Body of pancreas (tissue), 4 donors: ENCODE measurements at regions not wholly inside any gene's neighbourhood (a gene's known extent, or its start where the extent isn't known, plus 50 kb on each side); places are given as distances from the start of the nearest gene placed in this dataset.

Experiments used
- ATAC-seq: fragments of 150-250 bp; one replicate; pipeline ENCODE4 v1.9.1; 2016
- DNase-seq, 4 donors: peaks; one replicate each; pipeline ENCODE4 v3.0.0-alpha.2; 2019
- H3K27ac ChIP-seq, 4 donors: fragments of 200-600 bp; sonication (generic); 1 replicate in 3 of 4; 2 replicates in 1 of 4; pipeline versions ENCODE4 v1.5.1 to v1.6.1; 2016 to 2019; ENCODE audit warnings: mild to moderate bottlenecking in 1 of 4, mixed read lengths in 1 of 4, moderate library complexity in 1 of 4
- H3K27me3 ChIP-seq, 2 donors: fragments of 200-600 bp; sonication (generic); one replicate each; pipeline ENCODE4 v1.6.0; 2016; ENCODE audit warnings: mild to moderate bottlenecking in 1 of 2
- H3K36me3 ChIP-seq, 2 donors: fragments of 200-600 bp; sonication (generic); replicated peaks in 1 of 2; 2 replicates each; pipeline ENCODE4 v1.5.1; 2016; ENCODE audit warnings: low read depth in 2 of 2; ENCODE audit not compliant: insufficient read depth in 1 of 2
- H3K4me1 ChIP-seq: fragments of 200-600 bp; sonication (generic); one replicate; pipeline ENCODE4 v1.6.0; 2016
- H3K4me3 ChIP-seq, 2 donors: fragments of 200-600 bp; sonication (generic); 1 replicate in 1 of 2; 2 replicates in 1 of 2; pipeline ENCODE4 v1.5.1; 2016 to 2019
- H3K9me3 ChIP-seq, 3 donors: fragments of 200-600 bp; sonication (generic); 1 replicate in 2 of 3; 2 replicates in 1 of 3; pipeline ENCODE4 v1.5.1; 2016
- CTCF ChIP-seq, 7 experiments: fragments of 450-650 bp in 4 of 7; fragments of 200-600 bp in 3 of 7; sonication (generic) in 3 of 7; IDR thresholded peaks; one replicate each; pipeline ENCODE4 v1.5.1; 2016 to 2019; ENCODE audit warnings: antibody characterized with exemption in 7 of 7
- POLR2A ChIP-seq, 3 donors: fragments of 450-650 bp; IDR thresholded peaks; one replicate each; pipeline ENCODE4 v1.6.1; 2016; ENCODE audit warnings: antibody characterized with exemption in 3 of 3, mild to moderate bottlenecking in 2 of 3
- WGBS, 2 donors: methylation state at CpG; one replicate each; pipeline ENCODE4 v1.1.5; 2017; 5-methylcytosine and 5-hydroxymethylcytosine counted together
- intact Hi-C: fragments of 100-400 bp; cut with DNase I; formaldehyde crosslinking; loops from one replicate; pipeline ENCODE4 v1.15.1; 2023

- H3K4me3 ChIP-seq: no peak overlapping the region
- 62 to 72% methylated on average over 6 to 10 of the region's 10 CpGs for WGBS, 2 donors
- no peak for DNase-seq
- H3K27me3 ChIP-seq: no peaks in the 10 kb centered on the region
- ATAC-seq: no peak
- no peak overlapping the region for H3K27ac ChIP-seq
- no peak for TF ChIP-seq POLR2A (IDR thresholded peaks at IDR 0.05)
- TF ChIP-seq CTCF (IDR thresholded peaks at IDR 0.05): no peak
- no peaks in the 10 kb centered on the region for H3K36me3 ChIP-seq
- no peaks in the 10 kb centered on the region for H3K4me1 ChIP-seq
- no peaks in the 10 kb centered on the region for H3K9me3 ChIP-seq
- intact Hi-C loops: no loop called here
Measured at GRCh38 chr12:111256629-111257434, 112.1 kb downstream of the PHETA1 start.

DNA sequence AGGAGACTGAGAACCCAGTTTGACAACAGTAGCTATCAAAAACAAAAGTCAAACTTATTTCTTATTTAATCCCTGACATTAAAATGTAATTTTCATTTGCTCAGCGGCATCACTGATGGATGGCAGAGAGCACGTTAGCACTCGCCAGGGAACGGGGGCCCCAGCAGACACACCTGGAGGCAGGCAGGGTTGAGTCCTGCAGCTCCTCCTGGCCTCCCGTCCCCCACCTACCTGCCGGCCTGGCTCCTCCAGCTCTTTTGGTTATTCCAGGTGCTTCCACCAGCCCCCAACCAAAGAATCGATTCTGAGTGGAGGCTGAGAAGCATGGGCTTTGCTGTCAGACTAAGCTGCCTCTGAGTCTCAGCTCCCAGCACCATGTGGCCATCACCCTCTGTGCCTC, 113.6 kb downstream of the PHETA1 start:
- ATAC-seq (no peak), DNase-seq (no peak)
- Histone ChIP-seq H3K4me3 (no peak overlapping the region), H3K27me3 (no peaks in the 10 kb centered on the region), H3K36me3 (no peaks in the 10 kb centered on the region), H3K27ac (no peak overlapping the region), H3K9me3 (no peaks in the 10 kb centered on the region), H3K4me1 (no peaks in the 10 kb centered on the region)
- intact Hi-C loops: no loop called here
- 56 to 70% methylated on average over 2 to 7 of the region's 7 CpGs for WGBS, 2 donors
- no peak for TF ChIP-seq CTCF (IDR thresholded peaks at IDR 0.05)

- Histone ChIP-seq H3K27ac (no peak overlapping the region), H3K36me3 (no peaks in the 10 kb centered on the region), H3K4me3 (no peak overlapping the region), H3K9me3 (no peaks in the 10 kb centered on the region), H3K4me1 (no peaks in the 10 kb centered on the region), H3K27me3 (no peaks in the 10 kb centered on the region)
- DNase-seq (no peak), ATAC-seq (no peak)
- intact Hi-C loops: no loop called here
- WGBS, 2 donors: 63 to 78% methylated on average over 3 of the region's 3 CpGs
- TF ChIP-seq CTCF (IDR thresholded peaks at IDR 0.05): no peak
- TF ChIP-seq POLR2A (IDR thresholded peaks at IDR 0.05): no peak
Measured at GRCh38 chr12:111254106-111254505, 114.8 kb downstream of the PHETA1 start.

GRCh38 chr12:111253213-111253612, 115.7 kb downstream of the PHETA1 start:
- DNase-seq: no peak
- intact Hi-C loops: no loop called here
- Histone ChIP-seq H3K4me3 (no peak overlapping the region), H3K9me3 (no peaks in the 10 kb centered on the region), H3K27me3 (no peaks in the 10 kb centered on the region), H3K36me3 (no peaks in the 10 kb centered on the region), H3K27ac (no peak overlapping the region), H3K4me1 (no peaks in the 10 kb centered on the region)
- 85 to 89% methylated on average over 11 to 12 of the region's 12 CpGs for WGBS, 2 donors
- ATAC-seq: no peak
- TF ChIP-seq POLR2A (IDR thresholded peaks at IDR 0.05): no peak
- TF ChIP-seq CTCF (IDR thresholded peaks at IDR 0.05): no peak

DNA sequence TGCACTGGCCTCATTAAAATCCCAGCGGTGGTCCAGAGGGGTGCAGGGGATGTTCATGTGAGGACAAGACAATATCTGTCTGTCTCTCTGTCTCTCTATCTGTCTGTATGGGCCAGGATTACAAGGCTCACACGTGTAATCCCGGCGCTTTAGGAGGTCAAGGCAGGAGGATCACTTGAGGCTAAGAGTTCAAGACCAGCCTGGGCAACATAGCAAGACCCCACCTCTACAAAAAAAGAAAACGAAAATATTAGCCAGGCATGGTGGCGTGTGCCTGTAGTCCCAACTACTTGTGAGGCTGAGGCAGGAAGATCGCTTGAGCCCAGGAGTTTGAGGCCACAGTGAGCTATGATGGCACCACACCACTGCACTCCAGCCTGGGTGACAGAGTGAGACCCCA, 117.1 kb downstream of the PHETA1 start:
- ATAC-seq (no peak), DNase-seq (no peak)
- Histone ChIP-seq H3K4me1 (no peaks in the 10 kb centered on the region), H3K27me3 (no peaks in the 10 kb centered on the region), H3K9me3 (no peaks in the 10 kb centered on the region), H3K4me3 (no peak overlapping the region), H3K36me3 (no peaks in the 10 kb centered on the region), H3K27ac (no peak overlapping the region)
- no peak for TF ChIP-seq POLR2A (IDR thresholded peaks at IDR 0.05)
- no peak for TF ChIP-seq CTCF (IDR thresholded peaks at IDR 0.05)
- WGBS, 2 donors: 80 to 81% methylated on average over 6 to 7 of the region's 7 CpGs
- intact Hi-C loops: no loop called here
